Pancreas (tissue), 10 donors: ENCODE measurements at regions not wholly inside any gene's neighbourhood (a gene's known extent, or its start where the extent isn't known, plus 50 kb on each side); places are given as distances from the start of the nearest gene placed in this dataset.
A peak's percentile ranks its signal among the peaks of the same experiment; 100 is the strongest.

Source experiments
- ATAC-seq, 4 donors: fragments of 200-7000 bp; cut with Tn5 transposase; one replicate each; pipeline versions ENCODE4 v1.8.0 to v1.9.1; 2020; ENCODE audit warnings: mild to moderate bottlenecking in 4 of 4, moderate library complexity in 4 of 4
- DNase-seq, 6 donors: peaks; one replicate each; pipeline ENCODE4 v3.0.0-alpha.2; 2020
- FAIRE-seq: peaks from 2 replicates; lab custom pipeline; 2012; peaks lifted over from hg19 to GRCh38; lab: Jason Lieb, UNC
- H3K27ac ChIP-seq, 4 donors: fragments of 200-600 bp; sonication (generic); 1 replicate in 3 of 4; 2 replicates in 1 of 4; pipeline versions ENCODE4 v1.5.0 to v1.8.0; 2020
- H3K27me3 ChIP-seq, 4 donors: fragments of 200-600 bp; one replicate each; pipeline ENCODE4 v1.8.0; 2021
- H3K36me3 ChIP-seq, 3 donors: fragments of 200-600 bp; sonication (generic) in 1 of 3; one replicate each; pipeline versions ENCODE4 v1.5.0 to v1.8.0; 2020 to 2021
- H3K4me1 ChIP-seq, 3 donors: fragments of 200-600 bp; one replicate each; pipeline ENCODE4 v1.8.0; 2021
- H3K4me3 ChIP-seq, 4 donors: fragments of 200-600 bp; sonication (generic) in 2 of 4; one replicate each; pipeline versions ENCODE4 v1.5.0 to v1.8.0; 2020 to 2021
- H3K9me3 ChIP-seq, 4 donors: fragments of 200-600 bp; one replicate each; pipeline ENCODE4 v1.8.0; 2021
- CTCF ChIP-seq, 4 donors: fragments of 200-600 bp; sonication (generic) in 3 of 4; IDR thresholded peaks; one replicate each; pipeline versions ENCODE4 v1.5.0 to v1.8.0; 2021; ENCODE audit warnings: antibody characterized with exemption in 4 of 4
- WGBS, 2 donors: extraction: QIAGEN DNeasy Blood & Tissue Kit; methylation state at CpG; one replicate each; pipeline ENCODE4 v1.1.7; 2013; 5-methylcytosine and 5-hydroxymethylcytosine counted together
- intact Hi-C, 3 donors: fragments of 100-400 bp; cut with DNase I; formaldehyde crosslinking; loops; one replicate each; pipeline versions ENCODE4 v1.11.1 to v1.14.2; 2022
- donor health status: healthy with polysubstance abuse.
- donor health status: DM: no; HTN: no; CAD: no; lungs with moderate emphysema.
- donor health status: DM: no; HTN: no; CAD: no.
- donor health status: control.
- donor health status: control.
- donor health status: Bipolar disorder and iron deficiency.
- donor health status: DM: yes; HTN: yes; CAD: no.
- donor health status: DM: no; HTN: no; CAD: no.
- donor health status: DM: no; HTN: no; CAD: no.
- donor health status: DM: yes; HTN: yes; CAD: no.

- WGBS, 2 donors = 75 to 86% methylated on average over 1 of the region's 1 CpG
- no peak overlapping the region for H3K4me3 ChIP-seq
- no peak for ATAC-seq
- FAIRE-seq = no peak
- H3K36me3 ChIP-seq = no peaks in the 10 kb centered on the region
- DNase-seq = no peak
- H3K4me1 ChIP-seq = no peaks in the 10 kb centered on the region
- H3K27ac ChIP-seq = no peak overlapping the region
- TF ChIP-seq CTCF (IDR thresholded peaks at IDR 0.05) = no peak
- no peaks in the 10 kb centered on the region for H3K9me3 ChIP-seq
- no peaks in the 10 kb centered on the region for H3K27me3 ChIP-seq
- intact Hi-C loops = no loop called here
These were observed 226.6 kb upstream of the EDNRB start for GRCh38 chr13:78145276-78145675.

GRCh38 chr13:78139765-78140164 lies 221.1 kb upstream of the EDNRB start:
- Histone ChIP-seq H3K27ac (no peak overlapping the region), H3K4me1 (no peaks in the 10 kb centered on the region), H3K4me3 (no peak overlapping the region), H3K36me3 (no peaks in the 10 kb centered on the region), H3K27me3 (no peaks in the 10 kb centered on the region), H3K9me3 (no peaks in the 10 kb centered on the region)
- DNase-seq = no peak
- intact Hi-C loops = loop anchor here in 2 of 3 donors (5.0 kb wide), 1 partner anchor 838 kb away; no protein-coding TSS in a partner anchor
- WGBS, 2 donors = 27 to 29% methylated on average over 2 of the region's 2 CpGs
- no peak for TF ChIP-seq CTCF (IDR thresholded peaks at IDR 0.05)
- ATAC-seq = no peak
- FAIRE-seq = no peak

GRCh38 chr13:78138756-78139155 lies 220.1 kb upstream of the EDNRB start:
- Histone ChIP-seq H3K9me3 (no peaks in the 10 kb centered on the region), H3K4me3 (no peak overlapping the region), H3K4me1 (no peaks in the 10 kb centered on the region), H3K36me3 (no peaks in the 10 kb centered on the region), H3K27me3 (no peaks in the 10 kb centered on the region), H3K27ac (no peak overlapping the region)
- WGBS, 2 donors = 38 to 56% methylated on average over 2 of the region's 2 CpGs
- FAIRE-seq (no peak), ATAC-seq (no peak), DNase-seq (no peak)
- intact Hi-C loops = loop anchor here in 1 of 3 donors (5.0 kb wide), 1 partner anchor 839 kb away; no protein-coding TSS in a partner anchor
- TF ChIP-seq CTCF (IDR thresholded peaks at IDR 0.05) = no peak

GRCh38 chr13:78137404-78138142 lies 218.9 kb upstream of the EDNRB start:
- Histone ChIP-seq H3K4me1 (no peaks in the 10 kb centered on the region), H3K9me3 (no peaks in the 10 kb centered on the region), H3K4me3 (no peak overlapping the region), H3K36me3 (no peaks in the 10 kb centered on the region), H3K27me3 (no peaks in the 10 kb centered on the region), H3K27ac (no peak overlapping the region)
- WGBS, 2 donors = 6 to 11% methylated on average over 6 of the region's 6 CpGs
- peak; percentile 38 to 61 (median 54) for TF ChIP-seq CTCF (IDR thresholded peaks at IDR 0.05)
- peak; percentile 66 to 95 (median 92) for ATAC-seq
- peak in 2 of 6 donors; percentile 15 to 20 for DNase-seq
- no peak for FAIRE-seq
- intact Hi-C loops = loop anchor here in 1 of 3 donors (5.0 kb wide), 1 partner anchor 840 kb away; no protein-coding TSS in a partner anchor

- Histone ChIP-seq H3K4me3 (no peak overlapping the region), H3K27ac (no peak overlapping the region), H3K4me1 (no peaks in the 10 kb centered on the region), H3K36me3 (no peaks in the 10 kb centered on the region), H3K27me3 (no peaks in the 10 kb centered on the region), H3K9me3 (no peaks in the 10 kb centered on the region)
- no peak for TF ChIP-seq CTCF (IDR thresholded peaks at IDR 0.05)
- no peak for ATAC-seq
- FAIRE-seq = no peak
- WGBS, 2 donors = 35 to 37% methylated on average over 3 of the region's 3 CpGs
- intact Hi-C loops = loop anchor here in 1 of 3 donors (5.0 kb wide), 1 partner anchor 840 kb away; no protein-coding TSS in a partner anchor
- DNase-seq = no peak
These were observed 218.3 kb upstream of the EDNRB start for GRCh38 chr13:78136966-78137365.
